Pons (tissue), 1 donor: ENCODE measurements at regions not wholly inside any gene's neighbourhood (a gene's known extent, or its start where the extent isn't known, plus 50 kb on each side); places are given as distances from the start of the nearest gene placed in this dataset.
"Not testable (repeated sequence)": the region's sequence is repeated elsewhere in the genome, so short reads cannot be mapped to it uniquely, and the experiment has no call there.

Experiments used
- DNase-seq: peaks from one replicate; pipeline ENCODE4 v3.0.0-alpha.2; 2016; ENCODE audit warnings: low spot score

- peak; percentile 2 for DNase-seq
These were observed 64.7 kb upstream of the CCDC39 start for GRCh38 chr3:180743813-180744590.

- DNase-seq, result no peak
These were observed 68.6 kb upstream of the CCDC39 start for GRCh38 chr3:180747805-180748361.

- no peak for DNase-seq
These were observed 70.0 kb upstream of the CCDC39 start for GRCh38 chr3:180749322-180749721.

GRCh38 chr3:180749796-180750195, 70.5 kb upstream of the CCDC39 start:
- DNase-seq, result no peak

- DNase-seq, result no peak
These were observed 76.3 kb upstream of the CCDC39 start for GRCh38 chr3:180755556-180755955.

- DNase-seq, result no peak
These were observed 83.6 kb upstream of the CCDC39 start for GRCh38 chr3:180762866-180763265.

GRCh38 chr3:180764481-180764880, 85.2 kb upstream of the CCDC39 start:
- DNase-seq, result no peak

GRCh38 chr3:180770639-180771038, 91.3 kb upstream of the CCDC39 start:
- no peak for DNase-seq

GRCh38 chr3:180776433-180776832, 97.1 kb upstream of the CCDC39 start:
- no peak for DNase-seq

GRCh38 chr3:180782195-180782984, 103.1 kb upstream of the CCDC39 start:
- no peak for DNase-seq

DNA sequence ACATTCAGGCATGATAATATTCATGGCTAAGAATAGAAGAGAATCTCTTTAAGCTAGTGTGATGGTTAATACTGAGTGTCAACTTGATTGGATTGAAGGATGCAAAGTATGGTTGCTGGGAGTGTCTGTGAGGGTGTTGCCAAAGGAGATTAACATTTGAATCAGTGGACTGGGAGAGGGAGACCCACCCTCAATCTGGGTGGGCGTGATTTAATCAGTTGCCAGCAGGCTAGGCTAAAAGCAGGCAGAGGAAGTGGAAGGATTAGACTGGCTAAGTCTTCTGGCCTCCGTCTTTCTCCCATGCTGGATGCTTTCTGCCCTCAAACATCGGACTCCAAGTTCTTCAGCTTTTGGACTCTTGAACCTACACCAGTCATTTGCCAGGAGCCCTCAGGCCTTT, 106.9 kb upstream of the CCDC39 start:
- not testable (repeated sequence) for DNase-seq

DNA sequence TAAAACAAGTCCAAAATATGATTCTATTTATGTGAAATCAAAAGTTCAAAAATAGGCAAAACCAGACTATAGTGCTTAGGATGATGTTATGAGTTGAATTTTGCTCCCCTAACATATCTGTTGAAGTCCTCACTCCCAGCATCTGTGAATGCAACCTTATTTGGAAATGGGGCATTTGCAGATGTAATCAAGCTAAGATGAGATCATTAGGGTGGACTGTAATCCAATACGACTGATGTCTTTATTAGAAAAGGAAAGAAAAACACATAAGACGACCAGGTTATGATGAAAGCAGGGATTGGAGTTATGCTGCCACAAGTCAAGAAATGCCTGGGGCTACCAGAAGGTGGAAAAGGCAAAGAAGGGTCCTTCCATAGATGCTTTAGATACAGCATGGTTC, 110.5 kb upstream of the CCDC39 start:
- DNase-seq, result no peak

GRCh38 chr3:180798197-180798596, 114.3 kb upstream of the FXR1 start:
- no peak for DNase-seq

DNA sequence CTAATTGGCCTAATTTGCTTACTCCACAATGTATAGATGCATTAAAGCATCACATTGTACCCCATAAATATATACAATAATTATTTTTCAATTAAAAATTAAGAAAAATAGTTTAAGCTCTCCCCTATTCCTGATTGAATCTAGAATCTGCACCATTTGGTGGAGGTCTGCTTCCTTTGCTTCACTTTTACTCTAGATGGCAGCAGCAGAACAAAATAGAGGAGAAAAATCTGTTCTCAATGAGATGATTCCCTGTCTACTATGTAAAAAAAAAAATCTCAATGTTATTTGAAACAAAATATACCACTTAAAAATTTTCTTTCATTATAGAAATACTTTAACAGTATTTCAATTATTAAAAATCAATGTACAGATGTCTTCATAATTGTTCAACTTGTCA, 109.6 kb upstream of the FXR1 start:
- peak; percentile 74 for DNase-seq

- DNase-seq, result peak; percentile 82
These were observed 107.6 kb upstream of the FXR1 start for GRCh38 chr3:180804916-180805315.

GRCh38 chr3:180808823-180809575, 103.5 kb upstream of the FXR1 start:
- DNase-seq, result no peak

GRCh38 chr3:180820400-180820799, 92.1 kb upstream of the FXR1 start:
- DNase-seq, result no peak

DNA sequence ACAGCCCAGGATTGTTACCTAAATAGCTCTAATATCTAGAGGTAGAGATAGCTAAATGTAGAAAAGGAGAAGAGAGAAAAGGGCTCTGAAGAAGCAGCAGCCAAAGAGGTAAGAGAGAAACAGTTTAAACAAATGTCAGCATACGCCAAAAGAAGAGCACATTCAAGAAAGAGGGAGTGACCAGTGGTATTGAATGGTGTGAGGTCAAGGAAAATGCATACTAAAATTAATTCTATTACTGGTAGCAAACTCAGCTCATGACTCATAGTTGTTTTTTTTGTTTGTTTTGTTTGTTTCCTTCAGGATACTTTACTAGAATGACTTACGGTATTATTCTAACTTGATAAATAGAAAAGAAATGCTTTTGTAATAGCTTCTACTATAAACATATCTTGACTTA, 86.5 kb upstream of the FXR1 start:
- DNase-seq, result no peak

DNA sequence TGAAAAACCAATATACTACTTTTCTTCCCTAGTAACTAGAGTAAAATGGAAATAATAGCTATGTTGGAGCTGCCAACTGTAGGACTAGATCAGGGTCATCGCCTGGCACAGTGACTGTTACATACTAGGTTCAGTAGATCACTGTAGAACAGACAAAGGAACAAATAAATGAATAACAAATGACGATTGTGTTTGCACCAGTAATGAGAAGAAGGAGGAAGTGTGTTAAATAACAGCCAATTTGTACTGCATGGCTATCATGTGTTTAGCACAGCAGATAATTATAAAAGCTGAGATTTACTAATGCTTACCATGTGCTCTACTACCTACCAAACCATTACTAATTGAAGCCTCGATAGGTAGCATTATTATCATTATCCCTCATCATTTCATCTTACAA, 85.3 kb upstream of the FXR1 start:
- peak; percentile 74 for DNase-seq

- DNase-seq, result no peak
These were observed 84.3 kb upstream of the FXR1 start for GRCh38 chr3:180828001-180828720.

DNA sequence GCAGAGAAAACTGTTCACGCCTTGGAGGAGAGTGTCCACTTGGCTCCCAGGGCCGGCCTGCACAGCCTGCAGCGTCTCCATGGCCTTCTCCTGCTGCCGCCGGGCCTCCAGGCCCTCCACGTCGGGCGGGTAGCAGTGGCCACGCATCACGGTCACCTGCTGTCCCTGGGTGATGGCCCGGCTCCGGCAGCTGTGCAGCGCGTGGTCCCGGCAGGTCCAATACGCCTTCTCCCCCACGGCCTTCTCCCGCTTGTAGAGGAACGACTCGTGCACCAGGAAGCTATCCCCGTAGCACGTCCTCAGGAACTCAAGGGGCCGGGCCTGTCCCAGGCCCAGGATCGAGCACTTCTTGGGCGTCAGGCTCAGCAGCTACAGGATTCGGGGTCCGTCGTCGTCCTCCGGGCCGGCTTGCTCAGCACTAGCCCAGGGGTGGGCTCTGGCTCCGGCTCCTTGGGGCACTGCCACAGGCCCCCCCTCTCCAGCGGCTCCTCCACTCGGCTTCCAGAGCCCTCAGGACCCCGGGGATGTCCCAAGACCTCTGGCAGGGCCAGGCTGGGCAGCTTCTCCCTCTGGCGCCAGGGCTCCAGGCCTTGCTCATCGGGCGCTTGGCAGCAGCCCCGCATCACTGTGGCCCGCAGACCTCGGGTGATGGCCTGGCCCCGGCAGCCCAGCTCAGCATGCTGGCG, 83.6 kb upstream of the FXR1 start:
- no peak for DNase-seq
